C4-2B (cell line): ENCODE measurements at regions not wholly inside any gene's neighbourhood (a gene's known extent, or its start where the extent isn't known, plus 50 kb on each side); places are given as distances from the start of the nearest gene placed in this dataset.

ENCODE experiments used
- H3K27ac ChIP-seq: fragments of 450-650 bp; 2 replicates; pipeline ENCODE4 v1.5.1; 2017
- CTCF ChIP-seq: fragments of 450-650 bp; conservative IDR thresholded peaks from 2 replicates; pipeline ENCODE4 v1.5.1; 2017; ENCODE audit warnings: mild to moderate bottlenecking
- ZFX ChIP-seq: fragments of 450-650 bp; IDR thresholded peaks from 2 replicates; pipeline ENCODE4 v1.6.1; 2017

GRCh38 chr6:163825033-163825432 lies 410.5 kb downstream of the QKI start:
- H3K27ac ChIP-seq = no peak overlapping the region
- TF ChIP-seq ZFX (no peak), CTCF (no peak)

GRCh38 chr6:163823577-163823976 lies 409.1 kb downstream of the QKI start:
- TF ChIP-seq CTCF (no peak), ZFX (no peak)
- H3K27ac ChIP-seq = no peak overlapping the region

GRCh38 chr6:163820745-163821458 lies 406.4 kb downstream of the QKI start:
- TF ChIP-seq ZFX (no peak), CTCF (no peak)
- no peak overlapping the region for H3K27ac ChIP-seq

GRCh38 chr6:163820171-163820570 lies 405.7 kb downstream of the QKI start:
- TF ChIP-seq CTCF = no peak
- TF ChIP-seq ZFX = no peak
- H3K27ac ChIP-seq = no peak overlapping the region

GRCh38 chr6:163818719-163819118 lies 404.2 kb downstream of the QKI start:
- TF ChIP-seq ZFX (no peak), CTCF (no peak)
- H3K27ac ChIP-seq = no peak overlapping the region

- H3K27ac ChIP-seq = no peak overlapping the region
- TF ChIP-seq ZFX (no peak), CTCF (no peak)
Measured at GRCh38 chr6:163816441-163816840, 401.9 kb downstream of the QKI start.

- no peak overlapping the region for H3K27ac ChIP-seq
- no peak for TF ChIP-seq CTCF
- no peak for TF ChIP-seq ZFX
Measured at GRCh38 chr6:163815796-163816195, 401.3 kb downstream of the QKI start.
